GM13976 (cell line): ENCODE measurements at regions not wholly inside any gene's neighbourhood (a gene's known extent, or its start where the extent isn't known, plus 50 kb on each side); places are given as distances from the start of the nearest gene placed in this dataset.
"Not testable (repeated sequence)": the region's sequence is repeated elsewhere in the genome, so short reads cannot be mapped to it uniquely, and the experiment has no call there.

Source experiments
- DNase-seq: peaks from one replicate; pipeline ENCODE4 v3.0.0; 2012; ENCODE audit warnings: low spot score
- CTCF ChIP-seq: IDR thresholded peaks from 2 replicates; pipeline ENCODE4 v1.5.1; 2012; ENCODE audit warnings: borderline replicate concordance, mild to moderate bottlenecking; ENCODE audit not compliant: insufficient read depth; ENCODE audit errors: extremely low read depth, missing control alignments, control extremely low read depth
- in situ Hi-C: fragments of 300-500 bp; cut with MboI; formaldehyde crosslinking; loops from one replicate; pipeline ENCODE4 v1.12.0; 2022; ENCODE audit warnings: low sequenced_read_pairs, mixed read lengths, inconsistent platforms; ENCODE audit not compliant: unreplicated experiment

GRCh38 chr5:148740079-148740858, 85.9 kb upstream of the HTR4 start:
- in situ Hi-C loops, result loop anchor here (25.0 kb wide), 3 partner anchors 222 to 522 kb away; partner anchors contain the start of gene AFAP1L1
- DNase-seq, result no peak
- no peak for TF ChIP-seq CTCF

GRCh38 chr5:148740966-148741742, 85.3 kb upstream of the ADRB2 start:
- in situ Hi-C loops, result loop anchor here (25.0 kb wide), 3 partner anchors 221 to 521 kb away; partner anchors contain the start of gene AFAP1L1
- peak; percentile 38 for TF ChIP-seq CTCF
- peak; percentile 34 for DNase-seq

GRCh38 chr5:148741766-148742165, 84.6 kb upstream of the ADRB2 start:
- in situ Hi-C loops, result loop anchor here (25.0 kb wide), 3 partner anchors 221 to 521 kb away; partner anchors contain the start of gene AFAP1L1
- DNase-seq, result not testable (repeated sequence)

GRCh38 chr5:148744380-148744779, 82.0 kb upstream of the ADRB2 start:
- DNase-seq, result not testable (repeated sequence)
- in situ Hi-C loops, result loop anchor here (25.0 kb wide), 3 partner anchors 218 to 518 kb away; partner anchors contain the start of gene AFAP1L1

GRCh38 chr5:148746826-148747535, 79.4 kb upstream of the ADRB2 start:
- no peak for TF ChIP-seq CTCF

GRCh38 chr5:148747536-148747906, 78.9 kb upstream of the ADRB2 start:
- no peak for DNase-seq
- in situ Hi-C loops, result loop anchor here (25.0 kb wide), 3 partner anchors 215 to 515 kb away; partner anchors contain the start of gene AFAP1L1
- TF ChIP-seq CTCF, result no peak

More at GRCh38 chr5:148746826-148747535, 79.4 kb upstream of the ADRB2 start:
- peak; percentile 21 for DNase-seq
- in situ Hi-C loops, result loop anchor here (25.0 kb wide), 3 partner anchors 215 to 515 kb away; partner anchors contain the start of gene AFAP1L1

- no peak for TF ChIP-seq CTCF
- in situ Hi-C loops, result loop anchor here (25.0 kb wide), 3 partner anchors 213 to 513 kb away; partner anchors contain the start of gene AFAP1L1
- DNase-seq, result no peak
Measured at GRCh38 chr5:148748702-148749392, 77.6 kb upstream of the ADRB2 start.
